ENCODE measurements at regions not wholly inside any gene's neighbourhood (a gene's known extent, or its start where the extent isn't known, plus 50 kb on each side); places are given as distances from the start of the nearest gene placed in this dataset.

DNA sequence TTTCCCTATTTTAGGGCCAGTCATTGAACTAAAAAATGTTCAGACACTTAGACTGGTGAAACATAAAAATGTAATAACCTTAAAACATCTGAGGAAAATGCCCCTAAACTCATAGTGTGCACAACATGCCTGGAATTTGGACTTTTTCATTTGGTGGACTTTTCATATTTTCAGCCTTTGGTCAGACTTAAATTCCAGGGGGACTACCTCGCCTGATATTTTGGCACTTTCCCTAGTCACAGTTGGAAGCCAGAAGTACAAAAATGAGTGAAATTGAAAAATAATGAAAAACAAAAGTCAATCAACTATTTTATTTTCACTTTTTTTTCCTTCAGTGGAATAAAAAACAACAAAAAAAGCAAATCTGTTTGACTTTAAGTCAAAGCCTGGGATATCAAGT is 256.2 kb downstream of the ACTL7B start:
- DNase-seq: no peak

DNA sequence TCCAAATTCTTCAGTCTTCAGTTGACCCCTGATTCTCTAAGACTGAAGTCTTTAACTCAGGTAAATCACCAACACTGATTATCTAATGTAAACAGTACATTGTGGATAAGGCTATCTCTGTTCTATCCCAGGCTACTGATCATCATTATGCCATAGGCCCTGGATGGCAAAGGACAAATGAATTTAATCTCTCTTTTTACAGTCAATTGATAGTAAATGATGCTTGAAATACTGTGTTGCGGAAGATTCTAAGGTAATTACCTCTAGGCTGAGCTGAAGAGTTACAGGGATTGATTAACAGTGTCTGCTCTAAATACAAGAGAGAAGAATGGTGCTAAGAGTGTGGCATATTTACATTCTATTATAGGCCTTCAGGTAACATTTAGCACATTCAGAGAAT is 264.7 kb downstream of the ACTL7B start:
- DNase-seq: no peak

DNA sequence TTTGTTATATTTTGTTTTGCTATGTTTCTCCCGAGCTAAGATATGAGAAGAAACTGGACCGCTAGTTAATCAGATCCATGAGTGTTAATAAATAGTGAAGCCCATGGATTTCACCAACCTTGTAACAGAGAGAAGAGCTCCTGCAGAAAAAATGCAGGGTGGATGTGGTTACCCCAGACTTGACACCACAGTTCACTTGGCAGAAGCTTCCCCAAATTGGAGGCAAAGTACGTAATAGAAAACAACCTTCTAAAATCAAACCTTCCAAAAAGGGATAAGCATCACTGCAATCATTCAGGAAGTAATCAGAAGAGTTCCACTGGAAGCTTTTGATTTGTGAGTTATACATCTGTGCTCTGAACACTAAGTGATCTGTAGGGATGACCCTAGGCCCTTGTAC is 267.5 kb downstream of the ACTL7B start:
- no peak for DNase-seq

DNA sequence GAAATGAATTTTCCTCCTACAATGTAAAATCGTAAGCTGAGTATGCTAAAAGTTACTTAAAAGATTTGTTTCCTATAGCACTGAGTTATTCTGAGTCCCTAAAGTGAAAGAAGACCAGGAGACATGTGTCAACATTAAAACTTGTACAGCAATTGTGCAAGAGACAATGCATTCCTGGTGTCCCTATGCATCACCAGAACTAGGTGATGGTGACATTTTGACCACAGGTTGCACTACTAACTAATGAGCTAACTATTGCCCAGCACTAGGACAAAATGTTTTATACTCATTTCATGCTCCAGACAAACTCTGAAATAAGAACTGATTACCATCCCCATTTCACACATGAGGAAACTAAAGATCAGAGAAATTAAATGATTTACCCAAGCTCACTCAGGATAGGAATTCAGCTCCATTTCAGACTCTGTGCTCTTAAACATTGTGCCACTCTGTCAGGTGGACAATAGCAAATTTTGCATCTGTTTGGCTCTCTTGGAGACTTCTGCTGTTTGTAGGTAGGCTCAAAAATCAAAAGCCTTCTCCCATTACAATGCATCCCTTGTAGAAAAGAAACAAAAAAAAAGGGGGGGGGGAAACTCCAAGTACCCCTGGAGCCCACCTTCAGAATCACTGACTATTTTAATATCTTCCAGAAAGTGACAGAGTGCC is 269.2 kb downstream of the ACTL7B start:
- no peak for DNase-seq

- DNase-seq: no peak
Observed at GRCh38 chr9:108584860-108585259, 270.9 kb downstream of the ACTL7B start.

DNA sequence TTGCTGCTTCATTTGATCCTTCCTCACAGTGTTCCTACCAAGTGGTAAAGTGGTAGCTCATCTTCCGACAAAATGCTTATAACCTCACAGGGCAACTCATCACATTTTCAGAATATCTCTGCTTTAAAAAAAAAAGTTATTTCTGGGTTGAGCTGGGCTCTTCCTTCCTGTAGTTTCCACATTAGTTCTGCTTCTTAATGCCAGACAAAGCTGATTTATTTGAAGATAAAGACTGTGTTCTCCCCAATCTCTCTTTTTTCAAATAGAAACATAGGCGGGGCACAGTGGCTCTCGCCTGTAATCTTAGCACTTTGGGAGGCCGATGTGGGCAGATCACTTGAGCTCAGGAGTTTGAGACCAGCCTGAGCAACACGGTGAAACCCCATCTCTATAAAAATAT is 273.1 kb downstream of the ACTL7B start:
- DNase-seq: no peak

- no peak for DNase-seq
Observed at GRCh38 chr9:108579757-108580439, 275.9 kb downstream of the ACTL7B start.

GRCh38 chr9:108575276-108575675 is 280.5 kb downstream of the ACTL7B start:
- no peak for DNase-seq

DNA sequence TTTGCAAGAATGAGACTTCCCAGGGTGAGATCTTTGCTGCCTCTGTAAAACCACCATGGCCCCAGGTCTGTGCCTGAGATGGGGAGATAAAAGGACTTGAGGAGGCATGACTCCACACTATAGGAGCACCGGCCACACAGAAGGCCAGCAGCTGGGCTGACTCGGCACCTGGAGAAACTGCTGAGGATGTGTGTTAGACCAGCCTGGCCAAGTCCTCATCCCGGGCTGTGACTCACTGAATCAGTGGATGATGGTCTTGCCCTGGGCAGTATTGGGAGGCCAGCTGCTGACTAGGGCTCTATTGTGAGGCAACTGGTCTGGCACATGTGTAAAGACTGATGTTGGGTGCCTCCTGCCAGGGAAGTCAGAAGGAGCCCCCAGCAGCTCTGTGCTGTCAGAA is 286.2 kb downstream of the ACTL7B start:
- no peak for DNase-seq

- DNase-seq: peak; percentile 28
Observed at GRCh38 chr9:108568093-108568492, 287.7 kb downstream of the ACTL7B start.

DNA sequence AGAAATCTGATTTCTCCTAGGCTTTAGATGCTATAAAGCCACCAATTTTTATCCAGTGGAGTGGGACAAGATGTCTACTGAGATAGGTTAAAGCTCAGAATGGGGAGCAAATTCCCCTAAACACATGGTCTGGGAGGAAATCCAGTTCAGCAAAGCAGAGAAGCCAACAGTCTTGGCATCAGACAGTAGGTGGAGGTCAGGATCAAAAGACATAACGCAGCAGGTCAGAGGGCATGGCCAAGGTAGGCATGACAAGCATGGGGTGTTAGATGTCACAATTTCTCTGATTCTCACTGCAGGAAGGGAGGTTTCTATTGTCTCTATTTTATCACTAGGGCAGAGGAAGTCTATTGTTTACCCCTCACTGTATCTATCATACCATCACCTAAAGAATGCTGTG is 288.2 kb downstream of the ACTL7B start:
- no peak for DNase-seq

- peak; percentile 82 for DNase-seq
Observed at GRCh38 chr9:108565651-108566378, 290.0 kb downstream of the ACTL7B start.

GRCh38 chr9:108562176-108562575 is 293.6 kb downstream of the ACTL7B start:
- DNase-seq: no peak

- no peak for DNase-seq
Observed at GRCh38 chr9:108559432-108559831, 296.4 kb downstream of the ACTL7B start.

- DNase-seq: no peak
Observed at GRCh38 chr9:108554831-108555230, 301.0 kb downstream of the ACTL7B start.

GRCh38 chr9:108553111-108553635 is 302.6 kb downstream of the ACTL7B start:
- DNase-seq: no peak

DNA sequence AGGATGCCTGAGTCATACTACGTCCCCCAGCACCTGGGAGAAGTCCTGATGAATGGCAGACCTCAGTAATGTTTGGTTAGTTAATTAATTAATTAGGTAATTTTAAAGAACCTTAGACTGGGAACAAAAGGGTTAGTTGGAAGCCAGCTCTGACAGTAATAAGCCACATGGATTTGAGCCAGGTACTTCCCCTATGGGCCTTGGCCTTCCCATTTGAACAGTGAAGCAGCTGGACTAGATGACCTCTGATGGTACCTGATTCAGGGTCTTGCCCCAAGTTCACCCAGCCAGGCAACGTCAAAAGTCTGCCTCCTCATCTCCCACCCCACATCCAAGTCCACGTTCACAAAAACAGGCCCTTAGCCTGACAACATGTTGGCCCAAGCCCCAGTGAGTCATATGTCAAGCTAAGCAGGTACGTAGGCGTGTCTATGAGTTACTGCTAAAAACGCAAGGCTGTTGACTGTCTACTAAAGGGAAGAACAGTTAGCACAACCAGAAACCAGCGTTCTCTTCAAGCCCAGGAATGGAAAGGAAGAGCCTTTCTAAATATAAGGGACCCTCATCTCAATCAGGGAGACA is 303.2 kb downstream of the ACTL7B start:
- DNase-seq: peak; percentile 48

GRCh38 chr9:108551030-108551841 is 304.6 kb downstream of the ACTL7B start:
- DNase-seq: no peak

GRCh38 chr9:108550106-108550505 is 305.7 kb downstream of the ACTL7B start:
- no peak for DNase-seq

DNA sequence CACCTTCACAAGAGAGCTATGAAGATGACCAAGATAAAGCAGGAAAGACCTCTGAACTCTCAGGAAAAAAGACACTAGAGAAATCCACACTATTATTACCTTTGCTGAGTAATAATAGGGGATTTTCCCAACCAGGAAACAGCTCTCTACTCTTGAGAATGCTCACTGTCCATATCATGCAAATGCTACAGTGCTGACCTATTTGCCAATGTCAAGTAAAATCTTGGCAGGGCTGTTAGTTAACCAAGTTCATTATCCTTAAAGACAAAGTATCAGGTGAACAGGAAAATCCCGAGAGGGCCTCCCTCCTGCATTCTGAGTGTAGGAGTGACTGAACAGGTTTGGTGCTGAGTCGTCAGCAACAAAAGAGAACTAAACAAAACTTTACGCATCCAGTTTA is 306.6 kb downstream of the ACTL7B start:
- DNase-seq: no peak

GRCh38 chr9:108547411-108548135 is 308.2 kb downstream of the ACTL7B start:
- no peak for DNase-seq

DNA sequence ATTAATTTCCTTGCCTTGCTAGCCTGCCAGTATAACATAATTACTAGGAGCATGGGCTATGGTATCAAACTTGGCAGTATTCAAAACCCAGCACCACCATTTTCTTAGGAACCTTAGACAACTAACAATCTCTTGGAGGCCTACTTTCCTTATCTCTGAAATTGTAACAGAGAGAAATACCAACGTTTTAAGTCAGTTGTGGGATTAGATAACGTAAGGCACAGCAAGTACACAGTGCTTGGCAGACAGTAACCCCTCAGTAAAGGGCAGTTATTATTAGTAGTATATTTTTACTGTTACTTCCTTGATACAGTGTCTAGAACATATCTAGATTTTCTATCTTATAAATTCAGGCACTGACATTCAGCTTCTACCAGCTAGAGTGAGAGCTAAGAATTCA is 309.6 kb downstream of the ACTL7B start:
- DNase-seq: no peak
